ENCODE measurements at regions not wholly inside any gene's neighbourhood (a gene's known extent, or its start where the extent isn't known, plus 50 kb on each side); places are given as distances from the start of the nearest gene placed in this dataset.
A peak's percentile ranks its signal among the peaks of the same experiment; 100 is the strongest.

DNA sequence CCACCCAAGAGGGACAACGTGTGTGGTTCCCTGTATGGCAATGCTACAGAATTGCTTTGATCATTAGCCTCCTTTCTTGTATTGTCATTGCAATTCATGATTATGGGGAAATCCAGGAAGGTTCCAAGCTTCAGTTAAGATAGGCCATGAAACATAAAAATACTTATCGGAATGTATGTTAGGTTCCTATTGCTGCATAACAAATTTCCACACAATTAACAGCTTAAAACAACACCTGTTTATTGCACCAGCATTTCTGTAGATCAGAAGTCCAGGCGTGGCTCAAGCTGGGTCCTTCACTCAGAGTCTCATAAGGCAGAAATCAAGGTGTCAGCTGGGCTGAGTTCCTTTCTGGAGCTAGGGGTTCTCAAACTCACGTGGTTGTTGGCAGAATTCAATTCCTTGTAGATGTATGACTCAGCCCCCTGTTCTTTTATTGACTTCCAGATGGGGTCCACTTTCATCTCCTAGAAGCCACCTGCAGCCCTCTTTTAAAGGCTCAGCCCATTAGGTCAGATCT, 365.6 kb upstream of the TMPO start:
- H3K9me3 ChIP-seq (ENCODE audit: control insufficient read depth, insufficient read depth, low read length), result no peaks in the 10 kb centered on the region
- no peak overlapping the region for H3K27ac ChIP-seq (ENCODE audit: low read depth, low read length)
- no peak overlapping the region for H3K4me3 ChIP-seq (ENCODE audit: low read depth, low read length)
- DNase-seq (ENCODE audit: low read depth in 4 of 6, low spot score in 6 of 6), result no peak
- 89% methylated on average over 2 of the region's 4 CpGs for WGBS (ENCODE audit: insufficient coverage)
- H3K4me1 ChIP-seq (ENCODE audit: control insufficient read depth, insufficient read depth, low read length), result no peaks in the 10 kb centered on the region
- H3K27me3 ChIP-seq (ENCODE audit: control insufficient read depth, insufficient read depth, low read length), result no peaks in the 10 kb centered on the region
- no peaks in the 10 kb centered on the region for H3K36me3 ChIP-seq (ENCODE audit: control insufficient read depth, insufficient read depth, low read length)

- Histone ChIP-seq H3K4me1 (ENCODE audit: control insufficient read depth, insufficient read depth, low read length) (no peaks in the 10 kb centered on the region), H3K9me3 (ENCODE audit: control insufficient read depth, insufficient read depth, low read length) (no peaks in the 10 kb centered on the region), H3K27ac (ENCODE audit: low read depth, low read length) (no peak overlapping the region), H3K36me3 (ENCODE audit: control insufficient read depth, insufficient read depth, low read length) (no peaks in the 10 kb centered on the region), H3K27me3 (ENCODE audit: control insufficient read depth, insufficient read depth, low read length) (no peaks in the 10 kb centered on the region), H3K4me3 (ENCODE audit: low read depth, low read length) (no peak overlapping the region)
- 88% methylated on average over 3 of the region's 4 CpGs for WGBS (ENCODE audit: insufficient coverage)
- DNase-seq (ENCODE audit: low read depth in 4 of 6, low spot score in 6 of 6), result no peak
Measured at GRCh38 chr12:98151105-98151590, 364.2 kb upstream of the TMPO start.

DNA sequence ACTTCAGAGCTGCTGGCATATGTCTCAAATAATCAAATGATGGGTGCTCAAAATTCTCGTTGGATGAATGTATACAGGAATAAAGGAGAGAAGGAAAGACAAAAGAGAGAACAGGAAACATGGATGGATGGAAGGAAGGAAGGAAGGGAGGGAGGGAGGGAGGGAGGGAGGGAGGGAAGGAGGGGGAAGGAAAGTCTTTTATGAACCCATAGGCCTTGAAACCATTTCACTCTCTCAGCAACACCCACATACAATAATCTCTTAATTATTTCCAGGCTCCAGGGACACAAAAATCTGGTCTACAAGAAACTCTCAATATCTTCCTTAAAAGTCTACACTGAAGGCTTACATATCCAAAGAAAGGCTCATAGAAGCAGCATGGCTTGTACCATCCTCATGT, 363.4 kb upstream of the TMPO start:
- DNase-seq (ENCODE audit: low read depth in 4 of 6, low spot score in 6 of 6), result no peak
- WGBS (ENCODE audit: insufficient coverage), result no CpG with 5 or more reads among the region's 1 CpG
- H3K27ac ChIP-seq (ENCODE audit: low read depth, low read length), result no peak overlapping the region
- no peaks in the 10 kb centered on the region for H3K9me3 ChIP-seq (ENCODE audit: control insufficient read depth, insufficient read depth, low read length)
- no peaks in the 10 kb centered on the region for H3K27me3 ChIP-seq (ENCODE audit: control insufficient read depth, insufficient read depth, low read length)
- no peaks in the 10 kb centered on the region for H3K4me1 ChIP-seq (ENCODE audit: control insufficient read depth, insufficient read depth, low read length)
- H3K36me3 ChIP-seq (ENCODE audit: control insufficient read depth, insufficient read depth, low read length), result no peaks in the 10 kb centered on the region
- no peak overlapping the region for H3K4me3 ChIP-seq (ENCODE audit: low read depth, low read length)

DNA sequence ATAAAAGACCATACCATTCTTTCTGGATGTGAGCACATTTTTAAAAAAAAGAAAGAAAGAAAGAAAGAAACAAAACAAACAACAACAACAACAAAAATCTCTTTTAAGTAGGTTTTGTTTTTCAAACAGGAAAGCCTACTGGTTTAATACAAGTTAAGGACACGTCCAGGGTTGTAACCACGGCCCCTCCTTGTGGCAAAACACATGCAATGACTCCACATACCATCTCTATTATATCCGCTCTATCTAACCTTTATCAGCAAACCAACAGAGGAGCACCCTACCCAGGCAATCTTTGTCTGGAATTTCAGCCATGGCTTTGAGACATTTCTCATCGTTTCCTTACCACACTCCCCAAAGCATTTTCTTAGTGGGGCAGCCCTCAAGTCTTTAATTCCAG, 360.5 kb upstream of the TMPO start:
- Histone ChIP-seq H3K36me3 (ENCODE audit: control insufficient read depth, insufficient read depth, low read length) (no peaks in the 10 kb centered on the region), H3K27ac (ENCODE audit: low read depth, low read length) (no peak overlapping the region), H3K4me3 (ENCODE audit: low read depth, low read length) (no peak overlapping the region), H3K4me1 (ENCODE audit: control insufficient read depth, insufficient read depth, low read length) (no peaks in the 10 kb centered on the region), H3K27me3 (ENCODE audit: control insufficient read depth, insufficient read depth, low read length) (no peaks in the 10 kb centered on the region), H3K9me3 (ENCODE audit: control insufficient read depth, insufficient read depth, low read length) (no peaks in the 10 kb centered on the region)
- DNase-seq (ENCODE audit: low read depth in 4 of 6, low spot score in 6 of 6), result peak in 5 of 6 donors; percentile 15 to 93 (median 43)
- WGBS (ENCODE audit: insufficient coverage), result 24% methylated on average over 4 of the region's 4 CpGs

- 69% methylated on average over 1 of the region's 2 CpGs for WGBS (ENCODE audit: insufficient coverage)
- no peaks in the 10 kb centered on the region for H3K9me3 ChIP-seq (ENCODE audit: control insufficient read depth, insufficient read depth, low read length)
- H3K27me3 ChIP-seq (ENCODE audit: control insufficient read depth, insufficient read depth, low read length), result no peaks in the 10 kb centered on the region
- DNase-seq (ENCODE audit: low read depth in 4 of 6, low spot score in 6 of 6), result no peak
- H3K36me3 ChIP-seq (ENCODE audit: control insufficient read depth, insufficient read depth, low read length), result no peaks in the 10 kb centered on the region
- H3K4me3 ChIP-seq (ENCODE audit: low read depth, low read length), result no peak overlapping the region
- H3K27ac ChIP-seq (ENCODE audit: low read depth, low read length), result no peak overlapping the region
- no peaks in the 10 kb centered on the region for H3K4me1 ChIP-seq (ENCODE audit: control insufficient read depth, insufficient read depth, low read length)
Measured at GRCh38 chr12:98156697-98157096, 358.7 kb upstream of the TMPO start.

GRCh38 chr12:98162906-98163678, 352.3 kb upstream of the TMPO start:
- no peaks in the 10 kb centered on the region for H3K4me1 ChIP-seq (ENCODE audit: control insufficient read depth, insufficient read depth, low read length)
- no peak overlapping the region for H3K4me3 ChIP-seq (ENCODE audit: low read depth, low read length)
- H3K9me3 ChIP-seq (ENCODE audit: control insufficient read depth, insufficient read depth, low read length), result no peaks in the 10 kb centered on the region
- H3K36me3 ChIP-seq (ENCODE audit: control insufficient read depth, insufficient read depth, low read length), result no peaks in the 10 kb centered on the region
- no peaks in the 10 kb centered on the region for H3K27me3 ChIP-seq (ENCODE audit: control insufficient read depth, insufficient read depth, low read length)
- WGBS (ENCODE audit: insufficient coverage), result no CpG with 5 or more reads among the region's 5 CpGs
- no peak for DNase-seq (ENCODE audit: low read depth in 4 of 6, low spot score in 6 of 6)
- no peak overlapping the region for H3K27ac ChIP-seq (ENCODE audit: low read depth, low read length)

DNA sequence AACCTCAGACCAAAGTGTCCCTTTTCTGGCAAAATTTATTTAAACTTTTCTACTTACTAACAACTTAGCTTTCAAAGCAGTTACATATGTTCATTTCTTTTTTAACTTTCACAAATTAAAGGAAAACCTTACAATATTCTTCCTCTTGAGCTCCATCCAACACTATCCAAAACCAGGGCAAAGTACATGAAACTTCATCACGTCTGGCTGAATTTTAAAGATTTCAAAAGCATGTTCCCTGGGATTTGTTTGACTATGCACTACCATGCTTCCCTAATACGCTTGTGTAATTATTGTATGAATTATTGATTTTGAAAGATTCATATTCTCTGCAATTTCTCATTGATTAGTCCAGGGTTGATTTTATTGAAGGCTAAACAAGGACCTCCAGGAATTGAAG, 343.1 kb upstream of the TMPO start:
- no peak overlapping the region for H3K27ac ChIP-seq (ENCODE audit: low read depth, low read length)
- no peaks in the 10 kb centered on the region for H3K36me3 ChIP-seq (ENCODE audit: control insufficient read depth, insufficient read depth, low read length)
- H3K9me3 ChIP-seq (ENCODE audit: control insufficient read depth, insufficient read depth, low read length), result no peaks in the 10 kb centered on the region
- H3K4me3 ChIP-seq (ENCODE audit: low read depth, low read length), result no peak overlapping the region
- H3K4me1 ChIP-seq (ENCODE audit: control insufficient read depth, insufficient read depth, low read length), result no peaks in the 10 kb centered on the region
- WGBS (ENCODE audit: insufficient coverage), result no CpG with 5 or more reads among the region's 2 CpGs
- no peak for DNase-seq (ENCODE audit: low read depth in 4 of 6, low spot score in 6 of 6)
- H3K27me3 ChIP-seq (ENCODE audit: control insufficient read depth, insufficient read depth, low read length), result no peaks in the 10 kb centered on the region

- Histone ChIP-seq H3K27ac (ENCODE audit: low read depth, low read length) (no peak overlapping the region), H3K4me1 (ENCODE audit: control insufficient read depth, insufficient read depth, low read length) (no peaks in the 10 kb centered on the region), H3K27me3 (ENCODE audit: control insufficient read depth, insufficient read depth, low read length) (no peaks in the 10 kb centered on the region), H3K9me3 (ENCODE audit: control insufficient read depth, insufficient read depth, low read length) (no peaks in the 10 kb centered on the region), H3K36me3 (ENCODE audit: control insufficient read depth, insufficient read depth, low read length) (no peaks in the 10 kb centered on the region), H3K4me3 (ENCODE audit: low read depth, low read length) (no peak overlapping the region)
- no CpG with 5 or more reads among the region's 3 CpGs for WGBS (ENCODE audit: insufficient coverage)
- DNase-seq (ENCODE audit: low read depth in 4 of 6, low spot score in 6 of 6), result no peak
Measured at GRCh38 chr12:98172801-98173200, 342.6 kb upstream of the TMPO start.

DNA sequence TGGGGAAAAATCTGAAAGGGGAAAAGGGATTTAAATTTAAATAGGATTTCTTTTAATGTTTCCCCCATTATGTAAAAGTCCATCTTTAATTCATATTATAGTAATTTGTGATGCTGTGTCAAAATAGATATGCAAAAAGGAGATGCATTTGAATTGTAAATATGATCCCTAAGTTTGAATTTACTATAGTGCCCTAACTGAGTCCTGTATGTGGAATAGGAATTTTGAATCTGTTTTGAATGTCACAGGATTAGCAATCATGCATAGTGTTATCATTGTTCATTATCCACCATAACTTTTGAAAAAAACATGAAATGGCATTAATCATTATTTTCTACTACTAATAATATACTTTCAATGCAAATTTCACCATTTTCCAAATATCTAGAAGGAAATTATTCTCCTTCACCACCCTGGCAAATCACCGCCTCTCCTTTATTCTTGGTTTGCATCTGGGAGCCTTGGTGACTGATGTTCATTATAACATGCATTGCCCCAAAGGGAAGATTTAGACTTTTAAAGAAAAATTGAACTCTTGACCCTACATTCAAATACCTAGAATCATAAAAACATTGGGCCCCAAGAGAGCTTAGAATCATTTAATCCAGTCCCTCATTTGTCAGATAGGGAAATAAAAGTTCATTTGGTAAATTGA, 341.5 kb upstream of the TMPO start:
- no CpG with 5 or more reads among the region's 1 CpG for WGBS (ENCODE audit: insufficient coverage)
- Histone ChIP-seq H3K36me3 (ENCODE audit: control insufficient read depth, insufficient read depth, low read length) (no peaks in the 10 kb centered on the region), H3K27ac (ENCODE audit: low read depth, low read length) (no peak overlapping the region), H3K9me3 (ENCODE audit: control insufficient read depth, insufficient read depth, low read length) (no peaks in the 10 kb centered on the region), H3K4me3 (ENCODE audit: low read depth, low read length) (no peak overlapping the region), H3K4me1 (ENCODE audit: control insufficient read depth, insufficient read depth, low read length) (no peaks in the 10 kb centered on the region), H3K27me3 (ENCODE audit: control insufficient read depth, insufficient read depth, low read length) (no peaks in the 10 kb centered on the region)
- DNase-seq (ENCODE audit: low read depth in 4 of 6, low spot score in 6 of 6), result no peak

GRCh38 chr12:98174428-98174809, 341.0 kb upstream of the TMPO start:
- no peaks in the 10 kb centered on the region for H3K9me3 ChIP-seq (ENCODE audit: control insufficient read depth, insufficient read depth, low read length)
- H3K4me3 ChIP-seq (ENCODE audit: low read depth, low read length), result no peak overlapping the region
- no CpG with 5 or more reads among the region's 5 CpGs for WGBS (ENCODE audit: insufficient coverage)
- DNase-seq (ENCODE audit: low read depth in 4 of 6, low spot score in 6 of 6), result no peak
- H3K36me3 ChIP-seq (ENCODE audit: control insufficient read depth, insufficient read depth, low read length), result no peaks in the 10 kb centered on the region
- no peaks in the 10 kb centered on the region for H3K4me1 ChIP-seq (ENCODE audit: control insufficient read depth, insufficient read depth, low read length)
- H3K27me3 ChIP-seq (ENCODE audit: control insufficient read depth, insufficient read depth, low read length), result no peaks in the 10 kb centered on the region
- H3K27ac ChIP-seq (ENCODE audit: low read depth, low read length), result no peak overlapping the region
